AG04450 (cell line): ENCODE measurements at regions not wholly inside any gene's neighbourhood (a gene's known extent, or its start where the extent isn't known, plus 50 kb on each side); places are given as distances from the start of the nearest gene placed in this dataset.

ENCODE experiments used
- CTCF ChIA-PET: fragments of 300-600, 350-600 bp; formaldehyde crosslinking; extraction: SDS; loops from one replicate; lab custom pipeline; 2022; ENCODE audit warnings: antibody characterized with exemption, inconsistent platforms; lab: Charles Lee
- POLR2A ChIA-PET: fragments of 350-600 bp; formaldehyde crosslinking; extraction: SDS; loops from one replicate; lab custom pipeline; 2021; ENCODE audit warnings: antibody characterized with exemption, inconsistent platforms; lab: Yijun Ruan, JAX
- DNase-seq: peaks from one replicate; pipeline ENCODE4 v3.0.0-alpha.2; 2011; ENCODE audit warnings: low read depth, low spot score
- H3K27ac ChIP-seq: one replicate; pipeline ENCODE4 v1.5.1; 2012; ENCODE audit warnings: low read depth, low read length, control low read depth
- H3K27me3 ChIP-seq: one replicate; pipeline ENCODE4 v1.6.0; 2012; ENCODE audit warnings: low read length; ENCODE audit not compliant: control insufficient read depth, insufficient read depth
- H3K4me3 ChIP-seq: 2 replicates; pipeline ENCODE4 v1.5.1; 2011; ENCODE audit warnings: mild to moderate bottlenecking, low read depth, low read length, control low read depth
- H3K9me3 ChIP-seq: 2 replicates; pipeline ENCODE4 v1.5.1; 2012; ENCODE audit warnings: low read length; ENCODE audit not compliant: control insufficient read depth, insufficient read depth
- CTCF ChIP-seq: IDR thresholded peaks from 2 replicates; pipeline ENCODE4 v1.5.1; 2011; ENCODE audit warnings: low read depth, low read length, control low read depth, inconsistent platforms

GRCh38 chr12:46471404-46471803, 98.8 kb upstream of the SLC38A2 start:
- no peak for DNase-seq
- no peaks in the 10 kb centered on the region for H3K9me3 ChIP-seq
- ChIA-PET CTCF (no interaction called here), POLR2A (no interaction called here)
- H3K27ac ChIP-seq, result no peak overlapping the region
- no peak overlapping the region for H3K4me3 ChIP-seq
- TF ChIP-seq CTCF, result no peak
- no peaks in the 10 kb centered on the region for H3K27me3 ChIP-seq

- no peak for TF ChIP-seq CTCF
- Histone ChIP-seq H3K4me3 (no peak overlapping the region), H3K27ac (no peak overlapping the region), H3K27me3 (no peaks in the 10 kb centered on the region), H3K9me3 (no peaks in the 10 kb centered on the region)
- ChIA-PET CTCF (interaction anchor here (1.2 kb wide), 1 partner anchor 26 kb away, joined by 3 read pairs; no protein-coding TSS in a partner anchor), POLR2A (no interaction called here)
- no peak for DNase-seq
These were observed 98.4 kb upstream of the SLC38A2 start for GRCh38 chr12:46470975-46471374.

- ChIA-PET POLR2A (no interaction called here), CTCF (interaction anchor here (1.2 kb wide), 1 partner anchor 26 kb away, joined by 3 read pairs; no protein-coding TSS in a partner anchor)
- DNase-seq, result no peak
- Histone ChIP-seq H3K27ac (no peak overlapping the region), H3K27me3 (no peaks in the 10 kb centered on the region), H3K4me3 (no peak overlapping the region), H3K9me3 (no peaks in the 10 kb centered on the region)
- TF ChIP-seq CTCF, result no peak
These were observed 97.6 kb upstream of the SLC38A2 start for GRCh38 chr12:46470036-46470627.

- CTCF ChIA-PET, result no interaction called here
- H3K27ac ChIP-seq, result no peak overlapping the region
- no peak for DNase-seq
- no peaks in the 10 kb centered on the region for H3K27me3 ChIP-seq
- no peak overlapping the region for H3K4me3 ChIP-seq
- TF ChIP-seq CTCF, result no peak
- H3K9me3 ChIP-seq, result no peaks in the 10 kb centered on the region
- POLR2A ChIA-PET, result no interaction called here
These were observed 96.2 kb upstream of the SLC38A2 start for GRCh38 chr12:46468813-46469212.

GRCh38 chr12:46468160-46468559, 95.6 kb upstream of the SLC38A2 start:
- no peak for DNase-seq
- POLR2A ChIA-PET, result no interaction called here
- CTCF ChIA-PET, result no interaction called here

More at GRCh38 chr12:46468160-46468559, 95.6 kb upstream of the SLC38A2 start:
- Histone ChIP-seq H3K9me3 (no peaks in the 10 kb centered on the region), H3K27me3 (no peaks in the 10 kb centered on the region), H3K27ac (no peak overlapping the region), H3K4me3 (no peak overlapping the region)
- no peak for TF ChIP-seq CTCF
